ENCODE measurements at regions not wholly inside any gene's neighbourhood (a gene's known extent, or its start where the extent isn't known, plus 50 kb on each side); places are given as distances from the start of the nearest gene placed in this dataset.

GRCh38 chr2:175373729-175374128 lies 192.2 kb upstream of the ATP5MC3 start:
- H3K4me3 ChIP-seq (ENCODE audit: low read depth, low read length), result no peak overlapping the region
- TF ChIP-seq, protein P1, sequence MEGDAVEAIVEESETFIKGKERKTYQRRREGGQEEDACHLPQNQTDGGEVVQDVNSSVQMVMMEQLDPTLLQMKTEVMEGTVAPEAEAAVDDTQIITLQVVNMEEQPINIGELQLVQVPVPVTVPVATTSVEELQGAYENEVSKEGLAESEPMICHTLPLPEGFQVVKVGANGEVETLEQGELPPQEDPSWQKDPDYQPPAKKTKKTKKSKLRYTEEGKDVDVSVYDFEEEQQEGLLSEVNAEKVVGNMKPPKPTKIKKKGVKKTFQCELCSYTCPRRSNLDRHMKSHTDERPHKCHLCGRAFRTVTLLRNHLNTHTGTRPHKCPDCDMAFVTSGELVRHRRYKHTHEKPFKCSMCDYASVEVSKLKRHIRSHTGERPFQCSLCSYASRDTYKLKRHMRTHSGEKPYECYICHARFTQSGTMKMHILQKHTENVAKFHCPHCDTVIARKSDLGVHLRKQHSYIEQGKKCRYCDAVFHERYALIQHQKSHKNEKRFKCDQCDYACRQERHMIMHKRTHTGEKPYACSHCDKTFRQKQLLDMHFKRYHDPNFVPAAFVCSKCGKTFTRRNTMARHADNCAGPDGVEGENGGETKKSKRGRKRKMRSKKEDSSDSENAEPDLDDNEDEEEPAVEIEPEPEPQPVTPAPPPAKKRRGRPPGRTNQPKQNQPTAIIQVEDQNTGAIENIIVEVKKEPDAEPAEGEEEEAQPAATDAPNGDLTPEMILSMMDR (IDR thresholded peaks at IDR 0.05; ENCODE audit: low read depth, low read length, missing control alignments), result no peak
- no peak for DNase-seq (ENCODE audit: low read depth)
- in situ Hi-C loops (cut with HindIII; ENCODE audit: low sequenced_read_pairs), result loop anchor here (5.0 kb wide), 1 partner anchor 719 kb away; the partner anchor contains the start of gene HOXD13

GRCh38 chr2:175372704-175373701 lies 191.5 kb upstream of the ATP5MC3 start:
- DNase-seq (ENCODE audit: low read depth), result peak; percentile 4
- no peak overlapping the region for H3K4me3 ChIP-seq (ENCODE audit: low read depth, low read length)
- in situ Hi-C loops (cut with HindIII; ENCODE audit: low sequenced_read_pairs), result loop anchor here (5.0 kb wide), 1 partner anchor 719 kb away; the partner anchor contains the start of gene HOXD13
- TF ChIP-seq, protein P1 (IDR thresholded peaks at IDR 0.05; ENCODE audit: low read depth, low read length, missing control alignments), result no peak

- in situ Hi-C loops (cut with HindIII; ENCODE audit: low sequenced_read_pairs), result loop anchor here (5.0 kb wide), 1 partner anchor 721 kb away; the partner anchor contains the start of gene HOXD13
- no peak for DNase-seq (ENCODE audit: low read depth)
- no peak overlapping the region for H3K4me3 ChIP-seq (ENCODE audit: low read depth, low read length)
- TF ChIP-seq, protein P1 (IDR thresholded peaks at IDR 0.05; ENCODE audit: low read depth, low read length, missing control alignments), result no peak
These were observed 189.9 kb upstream of the ATP5MC3 start for GRCh38 chr2:175371378-175371777.

DNA sequence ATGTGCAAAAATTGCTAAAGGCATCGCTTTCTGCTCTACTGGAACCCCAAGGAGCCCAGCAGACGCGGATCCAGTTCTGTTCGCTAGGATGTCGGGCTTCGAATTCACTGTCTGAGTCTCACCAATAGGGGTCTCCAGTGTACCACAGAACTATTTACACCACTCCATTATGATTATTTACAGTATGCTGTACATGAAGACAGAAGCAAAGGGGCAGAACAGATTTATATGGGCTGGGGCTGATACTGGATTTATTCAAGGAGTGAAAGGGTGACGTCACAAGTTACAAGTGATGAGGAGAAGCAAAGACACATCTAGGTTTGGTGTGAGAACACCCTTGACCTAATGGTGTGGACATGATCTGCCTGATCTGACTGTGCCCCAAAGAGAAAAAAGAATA lies 185.3 kb upstream of the ATP5MC3 start:
- TF ChIP-seq, protein P1 (IDR thresholded peaks at IDR 0.05; ENCODE audit: low read depth, low read length, missing control alignments), result peak; percentile 84
- DNase-seq (ENCODE audit: low read depth), result peak; percentile 15
- no peak overlapping the region for H3K4me3 ChIP-seq (ENCODE audit: low read depth, low read length)
- in situ Hi-C loops (cut with HindIII; ENCODE audit: low sequenced_read_pairs), result no loop called here

GRCh38 chr2:175363699-175364098 lies 182.2 kb upstream of the ATP5MC3 start:
- no peak overlapping the region for H3K4me3 ChIP-seq (ENCODE audit: low read depth, low read length)
- TF ChIP-seq, protein P1 (IDR thresholded peaks at IDR 0.05; ENCODE audit: low read depth, low read length, missing control alignments), result no peak
- no peak for DNase-seq (ENCODE audit: low read depth)
- in situ Hi-C loops (cut with HindIII; ENCODE audit: low sequenced_read_pairs), result no loop called here

GRCh38 chr2:175362331-175362730 lies 180.8 kb upstream of the ATP5MC3 start:
- H3K4me3 ChIP-seq (ENCODE audit: low read depth, low read length), result no peak overlapping the region
- in situ Hi-C loops (cut with HindIII; ENCODE audit: low sequenced_read_pairs), result no loop called here
- TF ChIP-seq, protein P1 (IDR thresholded peaks at IDR 0.05; ENCODE audit: low read depth, low read length, missing control alignments), result no peak
- no peak for DNase-seq (ENCODE audit: low read depth)
